ENCODE measurements at regions not wholly inside any gene's neighbourhood (a gene's known extent, or its start where the extent isn't known, plus 50 kb on each side); places are given as distances from the start of the nearest gene placed in this dataset.
A peak's percentile ranks its signal among the peaks of the same experiment; 100 is the strongest.
"Not testable (repeated sequence)": the region's sequence is repeated elsewhere in the genome, so short reads cannot be mapped to it uniquely, and the experiment has no call there.

DNA sequence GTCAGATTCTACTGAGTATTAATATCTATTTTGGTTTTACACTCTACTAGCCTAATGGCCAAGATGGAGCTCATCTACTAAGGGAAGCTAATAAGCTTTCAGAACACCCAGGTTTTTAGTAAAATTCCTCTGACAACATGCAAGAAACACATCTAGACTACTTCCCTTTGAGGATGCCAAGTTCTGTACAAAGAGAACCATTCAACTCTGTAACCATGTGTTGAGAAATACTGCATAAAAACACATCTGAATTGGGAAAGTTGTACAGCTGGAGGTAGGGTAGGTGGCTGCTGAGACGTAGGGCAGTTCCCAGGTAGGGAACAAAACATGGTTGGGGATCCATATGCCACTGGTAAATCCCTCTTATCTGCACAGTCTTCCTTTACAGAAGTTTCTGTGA lies 66.2 kb downstream of the SC5D start:
- H3K4me3 ChIP-seq (replicated peaks; ENCODE audit: low read depth, low read length): no peak overlapping the region
- DNase-seq (ENCODE audit: extremely low read depth, insufficient read length): no peak
- H3K27me3 ChIP-seq (replicated peaks; ENCODE audit: control insufficient read depth, insufficient read depth, low read length): no peaks in the 10 kb centered on the region
- H3K36me3 ChIP-seq (ENCODE audit: control insufficient read depth, insufficient read depth, low read length): no peaks in the 10 kb centered on the region
- TF ChIP-seq, protein P1, sequence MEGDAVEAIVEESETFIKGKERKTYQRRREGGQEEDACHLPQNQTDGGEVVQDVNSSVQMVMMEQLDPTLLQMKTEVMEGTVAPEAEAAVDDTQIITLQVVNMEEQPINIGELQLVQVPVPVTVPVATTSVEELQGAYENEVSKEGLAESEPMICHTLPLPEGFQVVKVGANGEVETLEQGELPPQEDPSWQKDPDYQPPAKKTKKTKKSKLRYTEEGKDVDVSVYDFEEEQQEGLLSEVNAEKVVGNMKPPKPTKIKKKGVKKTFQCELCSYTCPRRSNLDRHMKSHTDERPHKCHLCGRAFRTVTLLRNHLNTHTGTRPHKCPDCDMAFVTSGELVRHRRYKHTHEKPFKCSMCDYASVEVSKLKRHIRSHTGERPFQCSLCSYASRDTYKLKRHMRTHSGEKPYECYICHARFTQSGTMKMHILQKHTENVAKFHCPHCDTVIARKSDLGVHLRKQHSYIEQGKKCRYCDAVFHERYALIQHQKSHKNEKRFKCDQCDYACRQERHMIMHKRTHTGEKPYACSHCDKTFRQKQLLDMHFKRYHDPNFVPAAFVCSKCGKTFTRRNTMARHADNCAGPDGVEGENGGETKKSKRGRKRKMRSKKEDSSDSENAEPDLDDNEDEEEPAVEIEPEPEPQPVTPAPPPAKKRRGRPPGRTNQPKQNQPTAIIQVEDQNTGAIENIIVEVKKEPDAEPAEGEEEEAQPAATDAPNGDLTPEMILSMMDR (IDR thresholded peaks at IDR 0.05; ENCODE audit: insufficient read depth, low read length, poor library complexity, severe bottlenecking): no peak

DNA sequence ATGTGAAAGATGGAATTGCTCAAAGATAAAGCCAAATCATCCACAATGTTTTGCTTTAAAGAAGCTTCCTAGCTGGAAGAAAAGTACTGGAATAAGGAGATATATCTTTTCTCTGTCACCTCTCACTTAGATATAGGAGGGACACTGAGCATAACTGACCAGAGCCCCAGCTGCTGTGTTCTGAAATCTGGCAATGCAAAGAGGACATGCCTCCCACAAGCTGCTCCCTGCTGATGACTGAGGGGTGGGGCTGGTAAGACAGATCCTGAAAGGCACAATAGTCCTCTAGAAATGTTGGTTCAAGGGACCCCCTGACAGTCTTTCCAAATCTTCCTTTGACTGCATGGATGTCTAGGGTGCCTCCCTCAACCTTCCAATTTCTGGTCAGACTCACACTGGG lies 67.0 kb downstream of the SC5D start:
- Histone ChIP-seq H3K4me3 (replicated peaks; ENCODE audit: low read depth, low read length) (no peak overlapping the region), H3K36me3 (ENCODE audit: control insufficient read depth, insufficient read depth, low read length) (no peaks in the 10 kb centered on the region), H3K27me3 (replicated peaks; ENCODE audit: control insufficient read depth, insufficient read depth, low read length) (no peaks in the 10 kb centered on the region)
- no peak for DNase-seq (ENCODE audit: extremely low read depth, insufficient read length)
- TF ChIP-seq, protein P1 (IDR thresholded peaks at IDR 0.05; ENCODE audit: insufficient read depth, low read length, poor library complexity, severe bottlenecking): no peak

DNA sequence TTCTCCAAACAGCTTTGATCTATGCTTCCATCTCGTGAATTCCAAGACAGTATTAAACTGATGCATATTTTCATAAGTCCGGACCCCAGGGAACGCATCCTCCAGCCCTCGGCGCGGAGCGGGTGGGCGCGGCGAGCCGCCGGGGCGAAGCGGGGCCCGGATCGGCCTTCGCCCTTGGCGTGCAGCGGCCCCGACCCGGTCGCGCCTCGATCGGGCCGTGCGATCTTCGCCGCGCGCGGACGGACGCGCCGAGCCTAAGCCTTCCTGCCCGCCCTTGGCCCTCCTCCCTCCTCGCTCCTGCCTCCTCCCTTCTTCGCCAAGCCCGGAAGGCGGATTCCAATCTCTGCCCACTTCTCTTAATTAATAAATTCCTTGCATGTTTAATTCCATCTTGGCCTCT lies 70.4 kb downstream of the SC5D start:
- not testable (repeated sequence) for DNase-seq (ENCODE audit: extremely low read depth, insufficient read length); H3K36me3 ChIP-seq (ENCODE audit: control insufficient read depth, insufficient read depth, low read length); H3K27me3 ChIP-seq (replicated peaks; ENCODE audit: control insufficient read depth, insufficient read depth, low read length); H3K4me3 ChIP-seq (replicated peaks; ENCODE audit: low read depth, low read length)

GRCh38 chr11:121365304-121365703 lies 72.7 kb downstream of the SC5D start:
- no peaks in the 10 kb centered on the region for H3K27me3 ChIP-seq (replicated peaks; ENCODE audit: control insufficient read depth, insufficient read depth, low read length)
- no peaks in the 10 kb centered on the region for H3K36me3 ChIP-seq (ENCODE audit: control insufficient read depth, insufficient read depth, low read length)
- no peak overlapping the region for H3K4me3 ChIP-seq (replicated peaks; ENCODE audit: low read depth, low read length)
- DNase-seq (ENCODE audit: extremely low read depth, insufficient read length): no peak
- TF ChIP-seq, protein P1 (IDR thresholded peaks at IDR 0.05; ENCODE audit: insufficient read depth, low read length, poor library complexity, severe bottlenecking): no peak

DNA sequence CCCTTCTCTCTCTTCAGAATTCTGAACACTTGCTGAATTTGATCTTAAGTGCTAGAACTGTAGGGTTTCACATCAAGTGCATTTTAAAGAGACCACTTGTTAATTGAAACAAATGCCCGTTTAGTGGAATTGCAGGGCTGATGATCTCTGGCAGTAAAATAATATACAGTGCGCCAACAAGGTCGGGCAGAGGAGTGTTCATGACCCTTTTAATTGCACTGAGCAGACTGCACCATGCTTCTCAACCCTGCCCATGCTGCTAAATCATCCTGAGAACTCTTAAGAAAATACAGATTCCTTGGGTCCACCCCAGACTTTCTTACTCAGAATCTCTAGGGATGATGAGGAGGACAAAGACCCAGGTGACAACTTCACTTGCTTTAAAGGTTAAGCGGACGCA lies 73.5 kb downstream of the SC5D start:
- Histone ChIP-seq H3K36me3 (ENCODE audit: control insufficient read depth, insufficient read depth, low read length) (no peaks in the 10 kb centered on the region), H3K27me3 (replicated peaks; ENCODE audit: control insufficient read depth, insufficient read depth, low read length) (no peaks in the 10 kb centered on the region), H3K4me3 (replicated peaks; ENCODE audit: low read depth, low read length) (no peak overlapping the region)
- DNase-seq (ENCODE audit: extremely low read depth, insufficient read length): no peak
- TF ChIP-seq, protein P1 (IDR thresholded peaks at IDR 0.05; ENCODE audit: insufficient read depth, low read length, poor library complexity, severe bottlenecking): no peak

GRCh38 chr11:121367001-121367843 lies 74.7 kb downstream of the SC5D start:
- Histone ChIP-seq H3K4me3 (replicated peaks; ENCODE audit: low read depth, low read length) (no peak overlapping the region), H3K36me3 (ENCODE audit: control insufficient read depth, insufficient read depth, low read length) (no peaks in the 10 kb centered on the region), H3K27me3 (replicated peaks; ENCODE audit: control insufficient read depth, insufficient read depth, low read length) (no peaks in the 10 kb centered on the region)
- TF ChIP-seq, protein P1 (IDR thresholded peaks at IDR 0.05; ENCODE audit: insufficient read depth, low read length, poor library complexity, severe bottlenecking): no peak
- peak; percentile 67 for DNase-seq (ENCODE audit: extremely low read depth, insufficient read length)
